Parathyroid adenoma (tissue), 2 donors: ENCODE measurements at regions not wholly inside any gene's neighbourhood (a gene's known extent, or its start where the extent isn't known, plus 50 kb on each side); places are given as distances from the start of the nearest gene placed in this dataset.

Experiments
- H2AFZ ChIP-seq: fragments of 300-600 bp; sonication (generic); one replicate; pipeline ENCODE4 v1.7.0; 2017; ENCODE audit warnings: antibody characterized with exemption, mild to moderate bottlenecking
- H3K27ac ChIP-seq: fragments of 300-600 bp; sonication (generic); one replicate; pipeline ENCODE4 v1.7.0; 2017
- H3K27me3 ChIP-seq: fragments of 300-600 bp; sonication (generic); one replicate; pipeline ENCODE4 v1.7.0; 2017; ENCODE audit warnings: low read length; ENCODE audit not compliant: control insufficient read depth, insufficient read depth
- H3K36me3 ChIP-seq: fragments of 300-600 bp; sonication (generic); one replicate; pipeline ENCODE4 v1.7.0; 2017; ENCODE audit warnings: low read length; ENCODE audit not compliant: control insufficient read depth, insufficient read depth
- H3K4me1 ChIP-seq: fragments of 300-600 bp; sonication (generic); one replicate; pipeline ENCODE4 v1.7.0; 2017; ENCODE audit warnings: control low read depth
- H3K4me2 ChIP-seq: fragments of 300-600 bp; sonication (generic); one replicate; pipeline ENCODE4 v1.7.0; 2017; ENCODE audit warnings: low read length
- H3K4me3 ChIP-seq: fragments of 300-600 bp; sonication (generic); one replicate; pipeline ENCODE4 v1.7.0; 2017; ENCODE audit warnings: low read depth, low read length
- H3K79me2 ChIP-seq: fragments of 300-600 bp; sonication (generic); one replicate; pipeline ENCODE4 v1.7.0; 2017; ENCODE audit warnings: control low read depth
- H3K9ac ChIP-seq: fragments of 300-600 bp; sonication (generic); one replicate; pipeline ENCODE4 v1.7.0; 2017; ENCODE audit warnings: mild to moderate bottlenecking
- H3K9me3 ChIP-seq: fragments of 300-600 bp; sonication (generic); one replicate; pipeline ENCODE4 v1.7.0; 2017; ENCODE audit warnings: low read length; ENCODE audit not compliant: control insufficient read depth
- CTCF ChIP-seq: fragments of 300-600 bp; sonication (generic); IDR thresholded peaks from one replicate; pipeline ENCODE4 v1.7.0; 2017; ENCODE audit warnings: antibody characterized with exemption, mild to moderate bottlenecking
- donor health status: primary hyperparathyroidism.

- H3K4me3 ChIP-seq = no peak overlapping the region
- no peaks in the 10 kb centered on the region for H3K79me2 ChIP-seq
- no peaks in the 10 kb centered on the region for H3K9me3 ChIP-seq
- no peaks in the 10 kb centered on the region for H3K4me1 ChIP-seq
- no peaks in the 10 kb centered on the region for H3K36me3 ChIP-seq
- no peak overlapping the region for H3K9ac ChIP-seq
- no peaks in the 10 kb centered on the region for H3K27me3 ChIP-seq
- no peak overlapping the region for H3K4me2 ChIP-seq
- no peak overlapping the region for H3K27ac ChIP-seq
- TF ChIP-seq CTCF = no peak
- no peak overlapping the region for H2AFZ ChIP-seq
These were observed 373.1 kb upstream of the SLCO3A1 start for GRCh38 chr15:91480426-91480825.

GRCh38 chr15:91482799-91483198 lies 370.7 kb upstream of the SLCO3A1 start:
- Histone ChIP-seq H3K9me3 (no peaks in the 10 kb centered on the region), H3K4me1 (no peaks in the 10 kb centered on the region), H3K27ac (no peak overlapping the region), H2AFZ (no peak overlapping the region), H3K79me2 (no peaks in the 10 kb centered on the region), H3K4me3 (no peak overlapping the region), H3K4me2 (no peak overlapping the region), H3K36me3 (no peaks in the 10 kb centered on the region), H3K9ac (no peak overlapping the region), H3K27me3 (no peaks in the 10 kb centered on the region)
- no peak for TF ChIP-seq CTCF

GRCh38 chr15:91484141-91484540 lies 369.4 kb upstream of the SLCO3A1 start:
- no peak overlapping the region for H3K4me3 ChIP-seq
- no peak overlapping the region for H2AFZ ChIP-seq
- no peak overlapping the region for H3K4me2 ChIP-seq
- no peaks in the 10 kb centered on the region for H3K36me3 ChIP-seq
- H3K27me3 ChIP-seq = no peaks in the 10 kb centered on the region
- H3K27ac ChIP-seq = no peak overlapping the region
- H3K9ac ChIP-seq = no peak overlapping the region
- no peaks in the 10 kb centered on the region for H3K9me3 ChIP-seq
- no peak for TF ChIP-seq CTCF
- no peaks in the 10 kb centered on the region for H3K79me2 ChIP-seq
- no peaks in the 10 kb centered on the region for H3K4me1 ChIP-seq

GRCh38 chr15:91488452-91488851 lies 365.1 kb upstream of the SLCO3A1 start:
- no peaks in the 10 kb centered on the region for H3K4me1 ChIP-seq
- TF ChIP-seq CTCF = no peak
- no peaks in the 10 kb centered on the region for H3K36me3 ChIP-seq
- no peak overlapping the region for H3K27ac ChIP-seq
- no peak overlapping the region for H3K4me2 ChIP-seq
- no peak overlapping the region for H3K4me3 ChIP-seq
- H3K79me2 ChIP-seq = no peaks in the 10 kb centered on the region
- no peaks in the 10 kb centered on the region for H3K27me3 ChIP-seq
- no peak overlapping the region for H2AFZ ChIP-seq
- H3K9ac ChIP-seq = no peak overlapping the region
- H3K9me3 ChIP-seq = no peaks in the 10 kb centered on the region

- Histone ChIP-seq H3K36me3 (no peaks in the 10 kb centered on the region), H3K27ac (no peak overlapping the region), H3K4me2 (no peak overlapping the region), H3K79me2 (no peaks in the 10 kb centered on the region), H3K27me3 (no peaks in the 10 kb centered on the region), H3K4me1 (no peaks in the 10 kb centered on the region), H2AFZ (no peak overlapping the region), H3K9ac (no peak overlapping the region), H3K9me3 (no peaks in the 10 kb centered on the region), H3K4me3 (no peak overlapping the region)
- no peak for TF ChIP-seq CTCF
These were observed 363.3 kb upstream of the SLCO3A1 start for GRCh38 chr15:91490211-91490610.
